Liver (tissue), 3 donors: ENCODE measurements at regions not wholly inside any gene's neighbourhood (a gene's known extent, or its start where the extent isn't known, plus 50 kb on each side); places are given as distances from the start of the nearest gene placed in this dataset.

Experiments
- EGR1 ChIP-seq, 2 donors: IDR thresholded peaks; 2 replicates each; pipeline ENCODE4 v1.6.1; 2016 to 2018; ENCODE audit warnings: antibody characterized with exemption in 2 of 2, low read depth in 2 of 2
- FOXA1 ChIP-seq: IDR thresholded peaks from 2 replicates; pipeline ENCODE4 v1.6.1; 2016; ENCODE audit warnings: antibody characterized with exemption
- GABPA ChIP-seq, 2 donors: IDR thresholded peaks in 1 of 2; conservative IDR thresholded peaks in 1 of 2; 2 replicates each; pipeline ENCODE4 v1.6.1; 2016; ENCODE audit warnings: antibody characterized with exemption in 2 of 2, mild to moderate bottlenecking in 1 of 2, moderate library complexity in 1 of 2
- HNF4G ChIP-seq: IDR thresholded peaks from 2 replicates; pipeline ENCODE4 v1.6.1; 2016; ENCODE audit warnings: antibody characterized with exemption
- JUND ChIP-seq, 2 donors: IDR thresholded peaks; 2 replicates each; pipeline ENCODE4 v1.6.1; 2016; ENCODE audit warnings: antibody characterized with exemption in 2 of 2
- NR2F2 ChIP-seq: IDR thresholded peaks from 2 replicates; pipeline ENCODE4 v1.6.1; 2016; ENCODE audit warnings: antibody characterized with exemption
- RAD21 ChIP-seq, 2 donors: IDR thresholded peaks; 2 replicates each; pipeline ENCODE4 v1.6.1; 2016; ENCODE audit warnings: antibody characterized with exemption in 2 of 2, mild to moderate bottlenecking in 2 of 2
- SP1 ChIP-seq: IDR thresholded peaks from 2 replicates; pipeline ENCODE4 v1.6.1; 2018; ENCODE audit warnings: antibody characterized with exemption, mild to moderate bottlenecking
- TAF1 ChIP-seq: conservative IDR thresholded peaks from 2 replicates; pipeline ENCODE4 v1.6.1; 2016; ENCODE audit warnings: antibody characterized with exemption, mild to moderate bottlenecking
- ZBTB33 ChIP-seq: IDR thresholded peaks from 2 replicates; pipeline ENCODE4 v1.6.1; 2016; ENCODE audit warnings: antibody characterized with exemption
- TF ChIP-seq, protein P1 (sequence below): fragments of 150-350 bp; IDR thresholded peaks from 2 replicates; pipeline ENCODE4 v1.5.1; 2017; ENCODE audit warnings: improper control_type of control experiment, low read depth, low read length; ENCODE audit not compliant: missing input control
- TF ChIP-seq, protein P2 (sequence below): IDR thresholded peaks from 2 replicates; pipeline ENCODE4 v1.6.1; 2016; ENCODE audit warnings: antibody characterized with exemption, mild to moderate bottlenecking
- TF ChIP-seq, protein P3 (sequence below): IDR thresholded peaks from 2 replicates; pipeline ENCODE4 v1.6.1; 2016; ENCODE audit warnings: antibody characterized with exemption
- TF ChIP-seq, protein P4 (sequence below): IDR thresholded peaks from 2 replicates; pipeline ENCODE4 v1.6.1; 2016; ENCODE audit warnings: antibody characterized with exemption
- donor health status: healthy.
- donor health status: healthy.

DNA sequence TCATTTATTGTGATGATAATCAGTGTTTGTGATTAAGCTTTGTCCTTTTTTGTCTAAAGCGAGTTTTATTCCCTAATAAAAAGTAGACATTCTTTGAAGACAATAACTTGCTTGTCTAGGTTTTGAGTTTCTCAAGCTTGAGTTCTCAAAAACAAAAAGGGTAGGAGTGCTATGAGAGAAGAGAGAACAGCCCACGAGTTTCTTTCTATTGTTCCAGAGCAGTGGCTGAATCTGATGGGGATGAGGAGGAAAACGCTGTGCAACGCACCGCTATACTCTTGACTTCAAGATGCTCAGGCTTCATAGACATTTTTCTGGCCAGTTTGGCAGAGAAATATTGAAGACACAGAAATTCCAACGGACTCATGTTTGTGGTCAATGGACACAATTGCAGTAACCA is 669.8 kb upstream of the B3GALT2 start:
- no peak for TF ChIP-seq TAF1
- TF ChIP-seq, protein P1, sequence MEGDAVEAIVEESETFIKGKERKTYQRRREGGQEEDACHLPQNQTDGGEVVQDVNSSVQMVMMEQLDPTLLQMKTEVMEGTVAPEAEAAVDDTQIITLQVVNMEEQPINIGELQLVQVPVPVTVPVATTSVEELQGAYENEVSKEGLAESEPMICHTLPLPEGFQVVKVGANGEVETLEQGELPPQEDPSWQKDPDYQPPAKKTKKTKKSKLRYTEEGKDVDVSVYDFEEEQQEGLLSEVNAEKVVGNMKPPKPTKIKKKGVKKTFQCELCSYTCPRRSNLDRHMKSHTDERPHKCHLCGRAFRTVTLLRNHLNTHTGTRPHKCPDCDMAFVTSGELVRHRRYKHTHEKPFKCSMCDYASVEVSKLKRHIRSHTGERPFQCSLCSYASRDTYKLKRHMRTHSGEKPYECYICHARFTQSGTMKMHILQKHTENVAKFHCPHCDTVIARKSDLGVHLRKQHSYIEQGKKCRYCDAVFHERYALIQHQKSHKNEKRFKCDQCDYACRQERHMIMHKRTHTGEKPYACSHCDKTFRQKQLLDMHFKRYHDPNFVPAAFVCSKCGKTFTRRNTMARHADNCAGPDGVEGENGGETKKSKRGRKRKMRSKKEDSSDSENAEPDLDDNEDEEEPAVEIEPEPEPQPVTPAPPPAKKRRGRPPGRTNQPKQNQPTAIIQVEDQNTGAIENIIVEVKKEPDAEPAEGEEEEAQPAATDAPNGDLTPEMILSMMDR, result no peak
- TF ChIP-seq EGR1 (IDR thresholded peaks at IDR 0.05; ENCODE audit: low read depth in 2 of 2), result no peak
- TF ChIP-seq, protein P2, sequence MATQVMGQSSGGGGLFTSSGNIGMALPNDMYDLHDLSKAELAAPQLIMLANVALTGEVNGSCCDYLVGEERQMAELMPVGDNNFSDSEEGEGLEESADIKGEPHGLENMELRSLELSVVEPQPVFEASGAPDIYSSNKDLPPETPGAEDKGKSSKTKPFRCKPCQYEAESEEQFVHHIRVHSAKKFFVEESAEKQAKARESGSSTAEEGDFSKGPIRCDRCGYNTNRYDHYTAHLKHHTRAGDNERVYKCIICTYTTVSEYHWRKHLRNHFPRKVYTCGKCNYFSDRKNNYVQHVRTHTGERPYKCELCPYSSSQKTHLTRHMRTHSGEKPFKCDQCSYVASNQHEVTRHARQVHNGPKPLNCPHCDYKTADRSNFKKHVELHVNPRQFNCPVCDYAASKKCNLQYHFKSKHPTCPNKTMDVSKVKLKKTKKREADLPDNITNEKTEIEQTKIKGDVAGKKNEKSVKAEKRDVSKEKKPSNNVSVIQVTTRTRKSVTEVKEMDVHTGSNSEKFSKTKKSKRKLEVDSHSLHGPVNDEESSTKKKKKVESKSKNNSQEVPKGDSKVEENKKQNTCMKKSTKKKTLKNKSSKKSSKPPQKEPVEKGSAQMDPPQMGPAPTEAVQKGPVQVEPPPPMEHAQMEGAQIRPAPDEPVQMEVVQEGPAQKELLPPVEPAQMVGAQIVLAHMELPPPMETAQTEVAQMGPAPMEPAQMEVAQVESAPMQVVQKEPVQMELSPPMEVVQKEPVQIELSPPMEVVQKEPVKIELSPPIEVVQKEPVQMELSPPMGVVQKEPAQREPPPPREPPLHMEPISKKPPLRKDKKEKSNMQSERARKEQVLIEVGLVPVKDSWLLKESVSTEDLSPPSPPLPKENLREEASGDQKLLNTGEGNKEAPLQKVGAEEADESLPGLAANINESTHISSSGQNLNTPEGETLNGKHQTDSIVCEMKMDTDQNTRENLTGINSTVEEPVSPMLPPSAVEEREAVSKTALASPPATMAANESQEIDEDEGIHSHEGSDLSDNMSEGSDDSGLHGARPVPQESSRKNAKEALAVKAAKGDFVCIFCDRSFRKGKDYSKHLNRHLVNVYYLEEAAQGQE, result no peak
- no peak for TF ChIP-seq FOXA1
- TF ChIP-seq HNF4G, result no peak
- TF ChIP-seq GABPA (IDR thresholded peaks at IDR 0.05 in 1 of 2, conservative IDR thresholded peaks at IDR 0.05 in 1 of 2), result no peak
- TF ChIP-seq JUND (IDR thresholded peaks at IDR 0.05), result no peak
- TF ChIP-seq, protein P3, sequence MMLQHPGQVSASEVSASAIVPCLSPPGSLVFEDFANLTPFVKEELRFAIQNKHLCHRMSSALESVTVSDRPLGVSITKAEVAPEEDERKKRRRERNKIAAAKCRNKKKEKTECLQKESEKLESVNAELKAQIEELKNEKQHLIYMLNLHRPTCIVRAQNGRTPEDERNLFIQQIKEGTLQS, result no peak
- TF ChIP-seq ZBTB33, result no peak
- TF ChIP-seq SP1, result no peak
- TF ChIP-seq, protein P4, sequence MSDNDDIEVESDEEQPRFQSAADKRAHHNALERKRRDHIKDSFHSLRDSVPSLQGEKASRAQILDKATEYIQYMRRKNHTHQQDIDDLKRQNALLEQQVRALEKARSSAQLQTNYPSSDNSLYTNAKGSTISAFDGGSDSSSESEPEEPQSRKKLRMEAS, result no peak
- TF ChIP-seq NR2F2, result no peak
- no peak for TF ChIP-seq RAD21 (IDR thresholded peaks at IDR 0.05)
